ENCODE measurements at regions not wholly inside any gene's neighbourhood (a gene's known extent, or its start where the extent isn't known, plus 50 kb on each side); places are given as distances from the start of the nearest gene placed in this dataset.
"Not testable (repeated sequence)": the region's sequence is repeated elsewhere in the genome, so short reads cannot be mapped to it uniquely, and the experiment has no call there.

DNA sequence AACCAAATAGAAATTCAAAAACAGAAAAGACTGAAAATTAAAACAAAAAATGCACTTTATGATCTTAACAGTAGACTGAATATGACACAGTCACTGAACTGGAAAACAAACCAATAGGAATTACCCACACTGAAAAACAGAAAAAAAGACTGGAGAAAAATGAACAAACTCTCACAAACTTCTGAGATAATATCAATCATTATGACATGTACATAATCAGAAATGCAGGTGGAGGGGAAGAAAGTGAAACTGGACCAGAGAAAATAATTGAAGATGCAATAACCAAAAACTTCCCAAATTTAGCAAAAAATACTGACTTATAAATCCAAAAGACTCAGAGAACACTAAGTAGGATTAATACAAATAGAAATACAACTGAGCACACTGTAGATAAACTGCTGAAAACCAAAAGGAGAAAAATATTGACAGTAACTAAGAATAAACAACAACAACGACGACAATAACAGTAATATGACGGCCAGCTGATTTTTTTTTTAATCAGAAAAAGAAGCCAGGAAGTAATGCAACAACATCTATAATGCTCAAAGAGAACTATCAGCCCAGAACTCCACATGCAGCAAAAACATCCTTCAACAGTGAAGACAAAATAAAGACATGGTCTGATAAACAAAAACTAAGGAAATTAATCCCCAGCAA lies 108.1 kb downstream of the ZFAND4 start:
- peaks cover 30% of the 10 kb centered on the region for H3K36me3 Mint-ChIP-seq
- H3K4me1 Mint-ChIP-seq: peaks cover 60% of the 10 kb centered on the region
- no peak for ATAC-seq
- no peak overlapping the region for H3K4me3 Mint-ChIP-seq
- no peaks in the 10 kb centered on the region for H3K27me3 Mint-ChIP-seq
- no peaks in the 10 kb centered on the region for H3K9me3 Mint-ChIP-seq
- no peak overlapping the region for H3K27ac Mint-ChIP-seq

DNA sequence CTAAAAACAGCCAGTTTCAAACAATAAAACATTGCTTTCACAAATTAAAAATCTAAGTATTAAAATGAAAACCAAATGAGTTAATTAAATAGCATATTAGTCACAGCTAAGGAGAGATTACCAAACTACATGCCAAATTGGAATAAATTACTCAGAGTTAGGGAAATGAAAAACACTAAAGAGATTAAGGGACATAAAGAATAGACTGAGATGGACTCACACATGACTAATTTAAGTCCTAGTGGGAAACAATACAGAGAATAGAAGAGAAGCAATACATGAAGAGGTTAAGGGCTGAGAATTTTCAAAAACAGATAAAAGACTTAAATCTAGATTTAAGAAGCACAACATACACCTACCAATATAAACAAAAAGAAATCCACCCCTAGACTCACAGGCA lies 110.6 kb downstream of the ZFAND4 start:
- Mint-ChIP-seq H3K36me3 (peaks cover 18% of the 10 kb centered on the region), H3K9me3 (no peaks in the 10 kb centered on the region), H3K4me1 (peaks cover 65% of the 10 kb centered on the region), H3K4me3 (no peak overlapping the region), H3K27me3 (no peaks in the 10 kb centered on the region), H3K27ac (peak overlapping the region; percentile 22)
- no peak for ATAC-seq

DNA sequence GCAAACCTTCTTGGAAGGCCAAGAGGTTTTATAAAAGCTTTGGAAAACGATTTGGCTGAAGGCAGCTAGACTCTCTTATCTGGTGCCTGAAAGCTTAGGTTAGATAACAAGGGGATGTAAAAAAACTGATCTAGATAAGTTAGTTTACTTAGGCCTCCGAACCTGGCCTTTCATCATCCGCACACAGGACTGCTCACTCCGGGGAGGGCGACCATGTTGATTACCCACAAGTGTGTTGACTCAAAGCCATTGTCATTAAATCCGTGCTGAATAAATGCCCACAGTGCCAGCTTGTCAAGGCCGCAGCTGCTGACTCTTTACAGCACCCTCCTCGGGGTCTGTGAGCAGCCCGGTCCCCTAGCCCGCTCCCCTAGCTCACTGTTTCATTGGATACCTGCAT lies 112.3 kb downstream of the ZFAND4 start:
- H3K4me1 Mint-ChIP-seq: peaks cover 63% of the 10 kb centered on the region
- no peak overlapping the region for H3K4me3 Mint-ChIP-seq
- H3K27ac Mint-ChIP-seq: peak overlapping the region; percentile 55
- no peaks in the 10 kb centered on the region for H3K9me3 Mint-ChIP-seq
- no peak for ATAC-seq
- no peaks in the 10 kb centered on the region for H3K27me3 Mint-ChIP-seq
- H3K36me3 Mint-ChIP-seq: peaks cover 18% of the 10 kb centered on the region

- H3K9me3 Mint-ChIP-seq: no peaks in the 10 kb centered on the region
- peaks cover 54% of the 10 kb centered on the region for H3K4me1 Mint-ChIP-seq
- H3K4me3 Mint-ChIP-seq: no peak overlapping the region
- H3K36me3 Mint-ChIP-seq: peaks cover 18% of the 10 kb centered on the region
- ATAC-seq: no peak
- H3K27me3 Mint-ChIP-seq: no peaks in the 10 kb centered on the region
- peak overlapping the region; percentile 69 for H3K27ac Mint-ChIP-seq
Observed at GRCh38 chr10:45558425-45558824, 114.1 kb downstream of the ZFAND4 start.

- Mint-ChIP-seq H3K4me1 (peaks cover 54% of the 10 kb centered on the region), H3K27me3 (no peaks in the 10 kb centered on the region), H3K4me3 (peak overlapping the region; percentile 40), H3K27ac (peak overlapping the region; percentile 69), H3K36me3 (peaks cover 17% of the 10 kb centered on the region), H3K9me3 (no peaks in the 10 kb centered on the region)
- ATAC-seq: peak; percentile 84
Observed at GRCh38 chr10:45557275-45557905, 115.2 kb downstream of the ZFAND4 start.

GRCh38 chr10:45555795-45556194 lies 116.8 kb downstream of the ZFAND4 start:
- Mint-ChIP-seq H3K9me3 (no peaks in the 10 kb centered on the region), H3K27ac (no peak overlapping the region), H3K4me3 (no peak overlapping the region), H3K27me3 (no peaks in the 10 kb centered on the region), H3K36me3 (peaks cover 19% of the 10 kb centered on the region), H3K4me1 (peaks cover 54% of the 10 kb centered on the region)
- ATAC-seq: no peak

DNA sequence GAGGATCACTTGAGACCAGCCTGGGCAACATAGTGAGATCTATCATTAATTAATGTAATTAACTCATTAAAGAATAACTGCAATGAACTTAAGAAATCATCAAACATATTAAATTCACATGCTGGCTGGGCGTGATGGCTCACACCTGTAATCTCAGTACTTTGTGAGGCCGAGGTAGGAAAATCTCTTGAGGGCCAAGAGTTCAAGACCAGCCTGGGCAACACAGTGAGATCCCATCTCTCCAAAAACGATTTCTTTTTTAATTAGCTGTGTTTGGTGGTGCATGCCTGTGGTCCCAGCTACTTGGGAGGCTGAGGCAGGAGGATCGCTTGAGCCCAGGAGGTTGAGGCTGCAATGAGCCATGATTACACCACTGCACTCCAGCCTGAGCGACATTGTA lies 117.2 kb downstream of the ZFAND4 start:
- H3K4me3 Mint-ChIP-seq, ATAC-seq, H3K27me3 Mint-ChIP-seq, H3K9me3 Mint-ChIP-seq, H3K27ac Mint-ChIP-seq: not testable (repeated sequence)
- Mint-ChIP-seq H3K36me3 (peaks cover 19% of the 10 kb centered on the region), H3K4me1 (peaks cover 54% of the 10 kb centered on the region)

DNA sequence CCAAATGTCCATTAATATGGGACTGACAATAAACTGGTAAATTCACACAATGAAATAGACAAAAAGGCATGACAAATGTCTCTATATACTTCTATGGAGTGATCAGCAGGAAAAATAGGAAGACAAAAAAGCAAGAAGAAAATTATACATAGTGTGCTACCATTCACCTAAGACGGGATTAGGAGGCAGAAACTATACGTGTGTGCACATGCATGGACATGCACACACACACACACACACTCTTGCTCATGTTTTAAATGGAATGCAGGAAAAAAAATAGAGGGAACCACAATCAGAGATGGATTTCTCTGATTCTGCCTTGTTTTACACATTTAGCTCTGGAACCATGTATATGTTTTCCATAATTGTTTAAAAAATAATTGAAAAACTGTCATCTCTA lies 119.0 kb downstream of the ZFAND4 start:
- no peaks in the 10 kb centered on the region for H3K27me3 Mint-ChIP-seq
- H3K4me3 Mint-ChIP-seq: no peak overlapping the region
- peaks cover 26% of the 10 kb centered on the region for H3K36me3 Mint-ChIP-seq
- ATAC-seq: no peak
- H3K9me3 Mint-ChIP-seq: no peaks in the 10 kb centered on the region
- peak overlapping the region; percentile 45 for H3K27ac Mint-ChIP-seq
- peaks cover 49% of the 10 kb centered on the region for H3K4me1 Mint-ChIP-seq

DNA sequence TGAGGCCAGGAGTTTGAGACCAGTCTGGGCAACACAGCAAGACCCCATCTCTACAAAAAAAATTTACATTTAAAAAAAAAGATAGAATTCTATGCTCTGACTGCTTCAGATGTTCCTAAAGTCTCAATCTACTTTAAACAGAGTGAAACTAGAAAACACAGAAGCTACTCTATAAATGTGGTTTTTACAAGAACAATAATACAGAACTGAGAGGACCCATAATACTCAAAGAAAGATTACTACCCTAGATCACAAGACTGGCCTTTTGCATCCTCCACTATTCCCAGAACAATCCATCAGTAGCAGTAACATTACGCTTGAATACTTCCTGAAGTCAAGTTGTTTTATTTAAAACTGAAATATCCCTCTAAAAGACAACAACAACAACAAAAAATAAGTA lies 119.4 kb downstream of the ZFAND4 start:
- no peaks in the 10 kb centered on the region for H3K9me3 Mint-ChIP-seq
- peaks cover 44% of the 10 kb centered on the region for H3K4me1 Mint-ChIP-seq
- H3K27ac Mint-ChIP-seq: peak overlapping the region; percentile 45
- H3K36me3 Mint-ChIP-seq: peaks cover 30% of the 10 kb centered on the region
- no peak overlapping the region for H3K4me3 Mint-ChIP-seq
- ATAC-seq: peak; percentile 81
- no peaks in the 10 kb centered on the region for H3K27me3 Mint-ChIP-seq

- no peaks in the 10 kb centered on the region for H3K27me3 Mint-ChIP-seq
- no peak overlapping the region for H3K4me3 Mint-ChIP-seq
- H3K4me1 Mint-ChIP-seq: peaks cover 37% of the 10 kb centered on the region
- no peak for ATAC-seq
- peaks cover 34% of the 10 kb centered on the region for H3K36me3 Mint-ChIP-seq
- no peaks in the 10 kb centered on the region for H3K9me3 Mint-ChIP-seq
- peak overlapping the region; percentile 45 for H3K27ac Mint-ChIP-seq
Observed at GRCh38 chr10:45552476-45552875, 120.1 kb downstream of the ZFAND4 start.

DNA sequence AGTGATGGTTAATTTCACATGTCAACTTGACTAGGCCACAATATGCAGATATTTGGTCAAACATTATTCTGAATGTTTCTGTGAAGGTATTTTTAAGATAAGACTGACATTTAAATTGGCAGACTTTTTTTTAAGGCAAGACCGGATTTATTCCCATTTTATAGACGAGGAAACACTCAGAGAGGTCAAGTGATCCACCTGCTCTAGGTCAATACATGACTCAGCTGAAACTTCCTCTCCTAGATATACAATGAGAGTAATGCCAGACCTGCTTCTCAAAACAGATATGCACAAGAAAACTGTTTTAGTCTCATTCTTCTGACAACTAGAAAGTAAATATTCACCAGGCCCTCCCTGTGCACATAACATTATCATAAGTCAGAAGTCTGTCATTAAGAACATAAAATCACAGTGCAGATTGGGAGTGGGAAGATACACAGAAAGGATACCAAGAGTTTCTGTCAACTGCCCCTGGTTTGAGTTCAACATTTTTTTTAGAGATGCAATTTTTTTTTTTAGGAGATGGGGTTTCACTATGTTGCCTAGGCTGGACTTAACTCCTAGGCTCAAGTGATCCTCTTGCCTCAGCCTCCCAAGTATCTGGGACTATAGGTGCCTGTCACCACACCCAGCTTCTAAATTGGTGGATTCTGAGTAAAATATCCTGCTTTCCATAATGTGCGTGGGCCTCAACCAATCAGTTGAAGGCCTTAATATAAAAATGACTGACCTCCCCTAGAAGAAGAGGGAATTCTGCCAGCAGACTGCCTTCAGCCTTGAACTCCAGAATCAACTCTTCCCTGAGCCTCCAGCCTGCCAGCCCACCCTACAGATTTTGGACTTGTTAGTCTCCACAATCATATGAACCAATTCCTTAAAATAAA lies 121.4 kb downstream of the ZFAND4 start:
- H3K4me1 Mint-ChIP-seq: peaks cover 26% of the 10 kb centered on the region
- no peaks in the 10 kb centered on the region for H3K27me3 Mint-ChIP-seq
- no peak overlapping the region for H3K4me3 Mint-ChIP-seq
- H3K9me3 Mint-ChIP-seq: no peaks in the 10 kb centered on the region
- ATAC-seq: no peak
- peaks cover 34% of the 10 kb centered on the region for H3K36me3 Mint-ChIP-seq
- peak overlapping the region; percentile 21 for H3K27ac Mint-ChIP-seq

GRCh38 chr10:45548068-45548467 lies 124.5 kb downstream of the ZFAND4 start:
- no peak overlapping the region for H3K27ac Mint-ChIP-seq
- no peak overlapping the region for H3K4me3 Mint-ChIP-seq

DNA sequence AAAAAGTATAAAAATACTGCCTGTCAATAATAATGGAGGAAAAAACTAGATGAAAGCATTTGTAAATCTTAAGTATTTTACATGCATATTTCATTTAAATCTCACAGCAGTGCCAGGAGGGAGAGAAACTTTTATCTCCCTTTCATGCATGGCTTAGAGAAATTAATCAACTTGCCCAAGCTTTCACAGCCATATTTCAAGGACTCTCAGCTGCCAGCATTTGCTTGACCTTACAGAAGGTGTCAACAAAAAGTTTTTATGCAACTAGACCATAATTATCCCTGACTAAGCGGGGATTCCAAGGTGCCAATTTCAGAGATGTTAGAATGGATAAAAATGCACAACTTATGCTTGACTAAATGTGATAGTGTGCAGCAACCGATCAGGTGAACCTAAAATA lies 125.4 kb downstream of the ZFAND4 start:
- H3K4me1 Mint-ChIP-seq: peaks cover 26% of the 10 kb centered on the region
- no peaks in the 10 kb centered on the region for H3K9me3 Mint-ChIP-seq
- H3K36me3 Mint-ChIP-seq: peaks cover 40% of the 10 kb centered on the region
- no peaks in the 10 kb centered on the region for H3K27me3 Mint-ChIP-seq
- ATAC-seq: no peak
- H3K4me3 Mint-ChIP-seq: no peak overlapping the region
- no peak overlapping the region for H3K27ac Mint-ChIP-seq

More at GRCh38 chr10:45548068-45548467, 124.5 kb downstream of the ZFAND4 start:
- peaks cover 28% of the 10 kb centered on the region for H3K4me1 Mint-ChIP-seq
- H3K36me3 Mint-ChIP-seq: peaks cover 40% of the 10 kb centered on the region
- no peaks in the 10 kb centered on the region for H3K27me3 Mint-ChIP-seq
- ATAC-seq: no peak
- no peaks in the 10 kb centered on the region for H3K9me3 Mint-ChIP-seq

GRCh38 chr10:45545150-45545549 lies 127.4 kb downstream of the ZFAND4 start:
- H3K36me3 Mint-ChIP-seq: peaks cover 26% of the 10 kb centered on the region
- no peaks in the 10 kb centered on the region for H3K9me3 Mint-ChIP-seq
- H3K4me1 Mint-ChIP-seq: peaks cover 14% of the 10 kb centered on the region
- no peak overlapping the region for H3K27ac Mint-ChIP-seq
- H3K27me3 Mint-ChIP-seq: no peaks in the 10 kb centered on the region
- ATAC-seq: no peak
- no peak overlapping the region for H3K4me3 Mint-ChIP-seq

DNA sequence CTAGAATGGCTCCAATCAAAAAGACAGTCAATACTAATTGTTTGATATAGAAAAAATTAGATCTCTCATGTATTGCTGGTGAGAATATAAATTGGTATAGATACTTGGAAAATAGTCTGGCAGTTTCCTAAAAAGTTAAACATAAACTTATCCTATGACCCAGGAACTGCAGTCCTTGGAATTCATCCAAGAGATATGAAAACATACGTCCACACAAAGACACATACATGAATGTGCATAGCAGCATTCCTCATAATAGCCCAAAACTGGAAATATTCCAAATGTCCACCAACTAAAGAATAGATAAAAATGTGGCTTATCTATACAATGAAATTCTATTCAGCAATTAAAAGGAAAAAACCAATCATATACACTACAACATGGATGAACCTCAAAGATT lies 128.4 kb downstream of the ZFAND4 start:
- Mint-ChIP-seq H3K4me3 (no peak overlapping the region), H3K27ac (no peak overlapping the region), H3K27me3 (no peaks in the 10 kb centered on the region), H3K4me1 (peaks cover 20% of the 10 kb centered on the region), H3K9me3 (no peaks in the 10 kb centered on the region), H3K36me3 (peaks cover 17% of the 10 kb centered on the region)
- ATAC-seq: no peak
